ENCODE measurements at regions not wholly inside any gene's neighbourhood (a gene's known extent, or its start where the extent isn't known, plus 50 kb on each side); places are given as distances from the start of the nearest gene placed in this dataset.

- intact Hi-C loops (cut with DNase I): no loop called here
- no peak for TF ChIP-seq CTCF (IDR thresholded peaks at IDR 0.05)
- TF ChIP-seq POLR2A (IDR thresholded peaks at IDR 0.05): no peak
- Histone ChIP-seq H3K27ac (no peak overlapping the region), H3K4me1 (no peaks in the 10 kb centered on the region), H3K36me3 (no peaks in the 10 kb centered on the region), H3K27me3 (peaks cover 0 to 4% (median 0%) of the 10 kb centered on the region in 9 donors), H3K4me3 (no peak overlapping the region), H3K9me3 (no peaks in the 10 kb centered on the region)
- DNase-seq (no peak), ATAC-seq (no peak)
- 81 to 87% (median 85%) methylated on average over 4 of the region's 4 CpGs for WGBS, 4 donors
Observed at GRCh38 chr16:6247775-6248174, 1084.9 kb upstream of the RBFOX1 start.

GRCh38 chr16:6247150-6247549 lies 1085.5 kb upstream of the RBFOX1 start:
- intact Hi-C loops (cut with DNase I): no loop called here
- no peaks in the 10 kb centered on the region for H3K36me3 ChIP-seq
- DNase-seq (no peak), ATAC-seq (no peak)
- no peaks in the 10 kb centered on the region for H3K9me3 ChIP-seq
- no peak for TF ChIP-seq CTCF (IDR thresholded peaks at IDR 0.05)
- no peak for TF ChIP-seq POLR2A (IDR thresholded peaks at IDR 0.05)
- 52 to 65% (median 59%) methylated on average over 3 of the region's 3 CpGs for WGBS, 4 donors
- H3K27ac ChIP-seq: no peak overlapping the region
- H3K4me3 ChIP-seq: no peak overlapping the region
- no peaks in the 10 kb centered on the region for H3K4me1 ChIP-seq
- peaks cover 0 to 4% (median 0%) of the 10 kb centered on the region in 9 donors for H3K27me3 ChIP-seq

GRCh38 chr16:6246266-6246665 lies 1086.4 kb upstream of the RBFOX1 start:
- H3K27me3 ChIP-seq: peaks cover 0 to 4% (median 0%) of the 10 kb centered on the region in 9 donors
- DNase-seq (no peak), ATAC-seq (no peak)
- H3K4me1 ChIP-seq: no peaks in the 10 kb centered on the region
- intact Hi-C loops (cut with DNase I): no loop called here
- H3K36me3 ChIP-seq: no peaks in the 10 kb centered on the region
- TF ChIP-seq POLR2A (IDR thresholded peaks at IDR 0.05) (no peak), CTCF (IDR thresholded peaks at IDR 0.05) (no peak)
- H3K4me3 ChIP-seq: no peak overlapping the region
- H3K27ac ChIP-seq: no peak overlapping the region
- no peaks in the 10 kb centered on the region for H3K9me3 ChIP-seq

GRCh38 chr16:6232056-6232455 lies 1100.6 kb upstream of the RBFOX1 start:
- no peaks in the 10 kb centered on the region for H3K4me1 ChIP-seq
- TF ChIP-seq POLR2A (IDR thresholded peaks at IDR 0.05) (no peak), CTCF (IDR thresholded peaks at IDR 0.05) (no peak)
- H3K9me3 ChIP-seq: no peaks in the 10 kb centered on the region
- intact Hi-C loops (cut with DNase I): no loop called here
- WGBS, 4 donors: 45 to 67% (median 51%) methylated on average over 4 of the region's 4 CpGs
- H3K36me3 ChIP-seq: no peaks in the 10 kb centered on the region
- H3K4me3 ChIP-seq: no peak overlapping the region
- no peak for DNase-seq
- no peak overlapping the region for H3K27ac ChIP-seq
- H3K27me3 ChIP-seq: no peaks in the 10 kb centered on the region
- no peak for ATAC-seq

Data from heart left ventricle (tissue), 16 donors.